ENCODE measurements at regions not wholly inside any gene's neighbourhood (a gene's known extent, or its start where the extent isn't known, plus 50 kb on each side); places are given as distances from the start of the nearest gene placed in this dataset.
"Not testable (repeated sequence)": the region's sequence is repeated elsewhere in the genome, so short reads cannot be mapped to it uniquely, and the experiment has no call there.

GRCh38 chr21:6428498-6429092, 4092.8 kb upstream of the TPTE start:
- H3K4me3 ChIP-seq (replicated peaks; ENCODE audit: low read depth, low read length); DNase-seq (ENCODE audit: low read depth): not testable (repeated sequence)

- DNase-seq (ENCODE audit: low read depth); H3K4me3 ChIP-seq (replicated peaks; ENCODE audit: low read depth, low read length): not testable (repeated sequence)
These were observed 4091.5 kb upstream of the TPTE start for GRCh38 chr21:6429924-6430323.

- not testable (repeated sequence) for DNase-seq (ENCODE audit: low read depth); H3K4me3 ChIP-seq (replicated peaks; ENCODE audit: low read depth, low read length)
These were observed 4088.2 kb upstream of the TPTE start for GRCh38 chr21:6433149-6433548.

GRCh38 chr21:6436205-6436604, 4085.2 kb upstream of the TPTE start:
- not testable (repeated sequence) for DNase-seq (ENCODE audit: low read depth); H3K4me3 ChIP-seq (replicated peaks; ENCODE audit: low read depth, low read length)

DNA sequence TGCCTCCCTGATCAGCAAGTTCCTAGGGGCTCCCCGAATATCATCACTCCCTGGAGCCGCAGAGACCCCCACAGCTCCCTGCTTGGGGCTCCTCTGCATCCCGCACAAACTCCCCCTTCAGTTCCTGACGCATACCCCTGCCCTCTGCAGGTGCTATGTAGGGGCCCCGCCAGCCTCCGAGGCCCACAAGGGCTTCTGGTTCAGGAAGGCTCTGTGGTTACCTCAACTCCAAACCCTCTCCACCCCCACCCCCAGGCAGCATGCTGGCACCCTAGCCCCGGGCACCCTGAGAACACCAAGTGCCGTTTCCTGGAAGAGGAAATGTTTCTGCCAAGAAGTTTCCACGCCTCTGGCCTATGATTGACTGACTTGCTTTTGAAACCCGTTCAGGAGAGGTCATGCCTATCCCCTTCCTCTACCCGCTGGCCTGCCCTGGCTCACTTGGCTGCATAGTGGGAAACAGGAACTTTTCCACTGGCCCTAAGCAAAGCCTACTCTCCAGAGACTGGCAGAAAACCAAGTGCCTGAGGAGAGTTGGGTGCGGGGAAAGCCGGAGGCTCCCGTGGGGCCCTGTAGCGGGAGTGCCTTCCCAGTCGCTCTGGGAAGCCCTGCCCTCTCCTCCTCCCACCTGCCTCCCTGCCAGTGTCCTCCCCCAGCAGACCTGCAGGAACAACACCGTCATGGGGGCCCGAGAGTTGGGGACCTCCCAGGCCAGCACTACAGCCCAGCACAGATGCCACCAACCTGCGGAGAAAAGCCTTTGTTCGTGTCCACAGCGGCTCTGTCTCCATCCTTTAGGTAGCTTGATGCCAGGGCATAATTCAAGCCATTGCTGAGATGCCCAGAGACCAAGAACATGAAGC, 4084.2 kb upstream of the TPTE start:
- DNase-seq (ENCODE audit: low read depth); H3K4me3 ChIP-seq (replicated peaks; ENCODE audit: low read depth, low read length): not testable (repeated sequence)

DNA sequence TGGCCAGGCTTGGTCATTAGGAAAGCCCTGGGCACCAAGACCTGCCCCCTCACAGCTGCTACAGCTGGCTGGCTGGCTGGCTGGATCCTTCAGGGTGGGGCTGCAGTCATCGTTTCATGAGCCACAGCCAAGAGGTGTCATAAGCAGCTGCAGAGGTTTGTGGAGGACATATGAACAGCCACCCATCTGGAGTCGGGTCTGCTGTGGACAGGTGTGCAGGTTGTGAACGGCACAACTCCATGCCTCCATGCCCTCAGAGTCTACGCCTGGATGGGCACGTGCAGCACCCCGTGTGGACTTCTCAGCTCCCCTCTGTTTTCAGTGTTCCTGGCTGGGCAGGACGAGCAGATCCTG, 4083.6 kb upstream of the TPTE start:
- not testable (repeated sequence) for DNase-seq (ENCODE audit: low read depth)

DNA sequence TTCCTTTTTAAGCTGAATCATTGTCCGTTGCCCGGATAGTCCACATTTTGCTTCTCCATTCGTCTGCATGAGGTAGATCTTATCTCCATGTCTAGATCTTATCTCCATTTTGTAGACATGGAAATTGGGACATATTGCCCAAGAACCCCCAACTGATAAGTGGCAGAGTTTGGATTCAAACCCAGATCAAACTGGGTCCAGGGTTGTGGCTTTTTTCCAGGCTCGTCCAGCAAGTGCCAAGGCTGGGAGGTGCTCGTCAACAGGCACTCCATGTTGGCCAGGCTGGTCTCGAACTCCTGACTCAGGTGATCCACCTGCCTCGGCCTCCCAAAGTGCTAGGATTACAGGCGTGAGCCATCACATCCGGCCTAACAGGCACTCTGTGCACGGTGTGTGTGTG, 4082.3 kb upstream of the TPTE start:
- H3K4me3 ChIP-seq (replicated peaks; ENCODE audit: low read depth, low read length); DNase-seq (ENCODE audit: low read depth): not testable (repeated sequence)

More for the DNA sequence above, 4083.6 kb upstream of the TPTE start:
- H3K4me3 ChIP-seq (replicated peaks; ENCODE audit: low read depth, low read length) = not testable (repeated sequence)

DNA sequence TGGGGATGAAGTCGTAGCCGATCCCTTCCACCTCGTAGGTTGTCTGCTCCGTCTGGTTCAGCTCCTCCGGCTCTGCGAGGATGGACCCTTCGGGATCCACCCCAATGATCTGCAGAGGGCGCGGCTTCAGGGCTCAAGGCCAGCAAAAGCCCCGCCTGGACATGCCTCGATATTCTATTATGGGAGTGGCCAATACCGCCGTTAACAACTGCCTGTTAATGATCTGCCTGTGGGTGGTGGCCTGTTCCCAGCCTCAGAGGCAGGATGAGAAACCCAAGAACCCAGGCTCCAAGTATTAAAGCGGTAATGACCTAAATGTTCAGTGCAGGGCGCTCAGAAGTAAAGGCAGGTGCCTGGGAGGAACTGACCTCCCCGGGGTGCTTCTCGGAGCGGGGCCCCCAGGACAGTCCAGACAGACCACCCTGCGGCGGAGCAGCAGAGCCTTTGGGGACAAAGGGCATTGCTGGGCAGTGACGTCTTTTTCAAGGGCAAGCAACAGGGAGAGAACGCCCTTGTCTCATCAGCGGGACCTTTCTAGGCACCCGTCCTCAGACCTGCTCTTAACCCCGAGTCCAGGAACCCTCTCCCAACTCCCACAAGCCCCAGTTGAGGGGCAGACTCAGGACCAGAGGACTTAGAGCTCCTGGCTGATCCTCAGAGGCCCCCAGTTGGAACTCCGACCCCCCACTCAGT, 4066.6 kb upstream of the TPTE start:
- DNase-seq (ENCODE audit: low read depth); H3K4me3 ChIP-seq (replicated peaks; ENCODE audit: low read depth, low read length): not testable (repeated sequence)

DNA sequence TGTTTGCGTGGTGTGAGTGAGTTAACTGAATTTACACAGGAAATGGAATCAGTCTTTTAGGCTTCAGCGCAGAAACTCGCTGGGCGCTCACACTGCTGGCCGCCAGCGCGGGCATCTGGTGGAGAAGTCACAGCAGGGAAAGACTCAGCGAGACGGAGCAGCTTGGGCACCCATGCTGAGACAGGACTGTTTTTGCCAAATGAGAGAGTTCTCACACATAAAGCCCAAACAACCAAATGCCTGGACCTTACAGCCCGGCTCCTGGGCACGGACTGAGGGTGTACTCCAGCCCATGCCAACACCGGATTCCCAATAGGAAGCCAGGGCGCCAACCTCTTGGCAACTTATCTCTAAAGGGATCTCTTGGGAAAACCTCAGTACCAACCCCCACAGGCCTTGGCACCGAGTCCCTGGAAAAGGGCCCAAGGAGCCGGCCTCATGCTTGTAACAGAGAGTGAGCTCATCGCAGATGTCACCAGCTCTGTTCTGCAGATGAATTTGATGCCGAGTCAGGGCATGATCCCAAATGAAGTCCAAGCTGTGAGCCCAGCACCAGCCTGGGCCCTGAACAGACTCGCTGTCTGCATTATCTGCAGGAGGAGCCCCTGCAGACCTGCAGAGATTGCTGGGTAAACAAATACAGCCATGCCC, 4065.2 kb upstream of the TPTE start:
- DNase-seq (ENCODE audit: low read depth); H3K4me3 ChIP-seq (replicated peaks; ENCODE audit: low read depth, low read length): not testable (repeated sequence)

DNA sequence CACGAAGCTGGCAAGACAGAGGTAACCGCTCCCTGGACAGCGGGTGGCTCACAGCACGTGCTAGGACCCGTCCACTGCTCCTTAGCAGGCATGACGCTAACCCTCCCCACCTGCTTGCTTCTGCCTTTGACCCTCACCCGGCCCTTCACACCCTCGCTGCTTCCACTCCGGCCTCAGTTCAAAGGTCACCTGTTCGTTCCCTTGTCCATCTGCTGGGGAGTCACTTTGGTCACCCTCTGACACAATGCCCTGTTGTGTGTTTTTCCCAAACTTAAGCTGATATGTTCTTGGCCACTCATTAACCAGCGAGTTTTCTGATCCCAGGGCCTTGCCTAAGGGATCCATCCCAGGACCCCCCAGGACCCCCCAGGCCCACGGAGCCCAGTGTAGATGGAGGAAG, 4061.6 kb upstream of the TPTE start:
- not testable (repeated sequence) for H3K4me3 ChIP-seq (replicated peaks; ENCODE audit: low read depth, low read length); DNase-seq (ENCODE audit: low read depth)

DNA sequence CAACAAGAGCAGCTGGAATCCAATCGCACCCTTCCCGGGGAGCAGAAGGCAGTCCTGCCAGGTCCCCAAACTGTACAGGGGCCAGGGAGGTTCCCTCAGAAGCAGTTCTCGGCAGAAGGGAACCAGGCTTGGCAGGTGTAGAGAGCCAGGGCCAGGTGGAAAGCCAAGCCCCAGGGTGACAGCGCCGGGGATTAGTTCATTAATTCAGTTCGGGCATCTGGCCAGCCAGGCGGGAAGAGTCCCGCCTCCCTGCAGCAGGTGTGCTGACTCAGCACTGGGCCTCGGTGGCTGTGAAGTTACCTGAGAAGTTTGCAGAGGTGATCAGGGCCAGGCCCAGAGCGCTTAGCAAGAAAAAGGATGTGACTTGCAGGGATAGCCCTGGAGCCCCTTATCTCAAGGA, 4060.0 kb upstream of the TPTE start:
- H3K4me3 ChIP-seq (replicated peaks; ENCODE audit: low read depth, low read length); DNase-seq (ENCODE audit: low read depth): not testable (repeated sequence)

GRCh38 chr21:6464419-6464818, 4057.0 kb upstream of the TPTE start:
- not testable (repeated sequence) for DNase-seq (ENCODE audit: low read depth); H3K4me3 ChIP-seq (replicated peaks; ENCODE audit: low read depth, low read length)

- H3K4me3 ChIP-seq (replicated peaks; ENCODE audit: low read depth, low read length); DNase-seq (ENCODE audit: low read depth): not testable (repeated sequence)
These were observed 4055.2 kb upstream of the TPTE start for GRCh38 chr21:6466081-6466698.

DNA sequence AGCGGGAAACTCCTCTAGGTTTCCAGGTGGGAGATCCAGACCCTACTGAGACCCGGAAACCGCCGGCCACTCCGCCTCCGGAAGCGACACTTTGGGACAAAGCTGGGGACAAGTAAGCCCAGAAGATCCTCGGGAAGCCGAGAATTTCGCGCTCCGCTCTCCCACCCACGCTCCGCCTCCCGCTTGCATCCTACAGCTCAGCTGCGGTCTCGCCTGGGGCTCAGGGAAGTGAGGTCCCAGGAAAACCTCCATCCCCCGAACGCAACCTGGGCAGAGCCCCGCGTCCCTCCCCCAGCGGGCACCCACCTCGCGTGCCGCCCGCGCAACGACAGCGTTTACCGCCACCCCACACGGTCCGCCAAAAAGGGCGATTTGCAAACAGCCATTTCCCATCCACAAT, 4054.7 kb upstream of the TPTE start:
- DNase-seq (ENCODE audit: low read depth); H3K4me3 ChIP-seq (replicated peaks; ENCODE audit: low read depth, low read length): not testable (repeated sequence)

DNA sequence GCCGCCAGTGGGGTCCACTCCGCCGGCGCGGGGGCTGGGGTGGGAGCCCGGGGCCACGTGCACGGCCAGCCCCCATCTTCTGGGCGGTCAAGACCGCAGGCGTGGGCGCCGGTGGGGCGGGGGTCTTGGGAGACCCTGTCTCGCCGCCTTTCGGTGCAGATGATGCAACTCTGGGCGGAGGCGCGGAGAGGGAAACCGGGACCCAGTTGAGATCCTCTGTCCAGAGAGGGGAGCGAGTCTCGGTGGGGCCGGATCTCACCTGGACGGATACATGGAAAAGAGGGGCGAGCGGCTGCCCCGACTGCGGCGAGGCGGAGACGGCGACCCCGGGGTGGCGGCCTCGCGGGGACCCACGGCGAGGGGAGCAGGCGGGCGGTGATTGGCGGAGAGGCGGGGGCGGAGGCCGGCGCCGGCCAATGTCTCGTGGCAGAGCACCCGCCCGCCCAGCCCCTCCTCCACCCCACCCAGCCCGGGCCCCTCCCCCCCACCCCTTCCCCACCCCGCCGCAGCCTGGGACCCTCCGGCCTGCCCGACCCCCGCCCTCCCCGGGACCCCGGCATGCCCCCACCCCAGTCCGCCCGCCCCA, 4054.1 kb upstream of the TPTE start:
- DNase-seq (ENCODE audit: low read depth); H3K4me3 ChIP-seq (replicated peaks; ENCODE audit: low read depth, low read length): not testable (repeated sequence)

DNA sequence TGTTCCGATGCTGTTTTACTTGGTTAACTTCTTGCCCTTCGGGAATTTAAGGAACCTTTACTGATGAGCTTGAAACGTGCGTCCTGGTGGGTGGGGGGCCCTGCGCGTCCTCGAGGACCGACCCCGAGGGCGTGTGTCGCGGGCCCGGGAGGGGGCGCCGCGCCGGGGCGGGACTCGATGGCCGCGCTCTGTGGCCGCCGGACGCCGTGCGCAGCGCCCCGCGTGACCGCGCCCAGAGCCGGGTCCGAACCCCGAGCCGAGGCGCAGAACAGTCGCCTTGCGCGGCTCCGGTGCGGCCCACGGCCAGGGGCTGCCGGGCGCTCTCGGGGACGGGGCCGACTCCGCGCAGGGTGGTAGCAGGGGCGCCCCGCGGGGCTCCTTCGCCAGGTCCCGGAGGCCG, 4053.5 kb upstream of the TPTE start:
- not testable (repeated sequence) for H3K4me3 ChIP-seq (replicated peaks; ENCODE audit: low read depth, low read length)

DNA sequence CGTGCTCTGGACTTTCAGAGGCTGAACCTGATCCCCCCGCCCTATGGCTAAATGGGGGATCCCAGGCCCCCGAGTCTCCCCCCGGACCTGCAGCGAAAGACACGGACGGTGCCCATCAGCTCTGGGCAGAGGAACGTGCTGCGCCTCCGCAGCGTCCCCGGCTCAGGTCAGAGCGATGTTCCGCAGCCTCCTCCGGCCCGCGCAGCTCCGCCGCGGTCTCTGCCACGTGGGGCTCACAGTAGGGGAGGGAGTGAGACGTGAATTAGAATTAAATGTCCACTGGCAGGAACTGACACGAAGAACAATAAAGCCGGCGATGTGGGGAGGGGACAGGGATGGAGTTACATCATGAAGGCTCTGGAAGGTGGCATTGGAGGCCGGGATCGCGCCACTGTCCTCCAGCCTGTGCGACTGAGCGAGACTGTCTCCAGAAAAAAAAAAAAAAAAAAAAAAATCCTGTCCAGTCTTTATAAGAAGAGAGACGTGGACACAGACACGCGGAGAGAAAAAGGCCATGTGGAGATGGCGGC, 4053.0 kb upstream of the TPTE start:
- not testable (repeated sequence) for DNase-seq (ENCODE audit: low read depth); H3K4me3 ChIP-seq (replicated peaks; ENCODE audit: low read depth, low read length)

More for the DNA sequence above, 4053.5 kb upstream of the TPTE start:
- DNase-seq (ENCODE audit: low read depth) = not testable (repeated sequence)
